ENCODE measurements at regions not wholly inside any gene's neighbourhood (a gene's known extent, or its start where the extent isn't known, plus 50 kb on each side); places are given as distances from the start of the nearest gene placed in this dataset.
A peak's percentile ranks its signal among the peaks of the same experiment; 100 is the strongest.

DNA sequence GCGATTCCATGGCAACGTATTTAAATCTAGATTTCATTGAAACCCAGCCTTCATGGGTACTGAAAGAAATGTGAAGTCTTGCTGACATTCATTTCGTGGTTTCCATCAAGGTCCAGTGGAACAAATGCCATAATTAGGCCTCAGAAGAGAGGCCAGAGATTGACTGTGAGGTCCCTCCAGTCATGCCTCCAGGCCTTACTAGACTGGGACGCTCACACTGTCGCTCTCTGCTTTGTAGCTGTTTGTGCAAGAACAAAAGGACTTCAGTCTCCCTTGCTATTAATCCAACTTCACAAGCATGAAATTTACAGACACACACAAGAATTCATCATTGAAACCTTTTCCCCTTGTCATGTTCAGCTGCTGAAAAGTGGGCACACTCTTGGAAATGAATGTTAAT, 180.4 kb upstream of the FOXD3 start:
- Histone ChIP-seq H3K27me3 (ENCODE audit: control insufficient read depth, insufficient read depth) (no peaks in the 10 kb centered on the region), H3K9me3 (ENCODE audit: control insufficient read depth, low read length) (no peaks in the 10 kb centered on the region), H3K27ac (ENCODE audit: low read length) (no peak overlapping the region), H3K4me3 (ENCODE audit: low read length) (no peak overlapping the region), H3K4me1 (ENCODE audit: control insufficient read depth, insufficient read depth, low read length) (no peaks in the 10 kb centered on the region)
- WGBS, result 79% methylated on average over 5 of the region's 5 CpGs
- intact Hi-C loops (cut with DNase I), result no loop called here
- no peak for DNase-seq
- no peak for ATAC-seq

- Histone ChIP-seq H3K9me3 (ENCODE audit: control insufficient read depth, low read length) (no peaks in the 10 kb centered on the region), H3K27me3 (ENCODE audit: control insufficient read depth, insufficient read depth) (no peaks in the 10 kb centered on the region), H3K4me3 (ENCODE audit: low read length) (no peak overlapping the region), H3K27ac (ENCODE audit: low read length) (no peak overlapping the region), H3K4me1 (ENCODE audit: control insufficient read depth, insufficient read depth, low read length) (no peaks in the 10 kb centered on the region)
- intact Hi-C loops (cut with DNase I), result no loop called here
- DNase-seq (no peak), ATAC-seq (no peak)
Measured at GRCh38 chr1:63143482-63143881, 178.9 kb upstream of the FOXD3 start.

DNA sequence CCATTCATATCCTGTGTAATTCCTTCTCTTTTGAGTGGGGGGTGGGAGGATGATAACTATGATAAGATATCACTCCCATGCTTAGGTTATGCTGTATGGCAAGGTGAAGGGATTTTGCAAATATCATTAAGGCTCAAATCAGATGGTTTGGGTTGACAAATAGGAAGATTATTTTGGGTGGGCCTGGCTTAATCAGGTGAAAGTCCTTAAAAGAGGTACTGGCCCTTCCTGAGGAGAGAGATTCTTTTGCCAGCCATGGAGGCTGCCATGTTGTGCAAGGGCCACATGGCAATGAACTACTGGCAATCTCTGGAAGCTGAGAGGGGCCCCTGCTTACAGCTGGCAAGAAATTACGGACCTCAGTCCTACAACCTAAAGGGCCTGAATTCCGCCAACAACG, 174.6 kb upstream of the FOXD3 start:
- Histone ChIP-seq H3K4me1 (ENCODE audit: control insufficient read depth, insufficient read depth, low read length) (no peaks in the 10 kb centered on the region), H3K4me3 (ENCODE audit: low read length) (no peak overlapping the region), H3K9me3 (ENCODE audit: control insufficient read depth, low read length) (no peaks in the 10 kb centered on the region), H3K27ac (ENCODE audit: low read length) (no peak overlapping the region), H3K27me3 (ENCODE audit: control insufficient read depth, insufficient read depth) (no peaks in the 10 kb centered on the region)
- intact Hi-C loops (cut with DNase I), result no loop called here
- ATAC-seq (no peak), DNase-seq (no peak)
- 93% methylated on average over 3 of the region's 3 CpGs for WGBS

DNA sequence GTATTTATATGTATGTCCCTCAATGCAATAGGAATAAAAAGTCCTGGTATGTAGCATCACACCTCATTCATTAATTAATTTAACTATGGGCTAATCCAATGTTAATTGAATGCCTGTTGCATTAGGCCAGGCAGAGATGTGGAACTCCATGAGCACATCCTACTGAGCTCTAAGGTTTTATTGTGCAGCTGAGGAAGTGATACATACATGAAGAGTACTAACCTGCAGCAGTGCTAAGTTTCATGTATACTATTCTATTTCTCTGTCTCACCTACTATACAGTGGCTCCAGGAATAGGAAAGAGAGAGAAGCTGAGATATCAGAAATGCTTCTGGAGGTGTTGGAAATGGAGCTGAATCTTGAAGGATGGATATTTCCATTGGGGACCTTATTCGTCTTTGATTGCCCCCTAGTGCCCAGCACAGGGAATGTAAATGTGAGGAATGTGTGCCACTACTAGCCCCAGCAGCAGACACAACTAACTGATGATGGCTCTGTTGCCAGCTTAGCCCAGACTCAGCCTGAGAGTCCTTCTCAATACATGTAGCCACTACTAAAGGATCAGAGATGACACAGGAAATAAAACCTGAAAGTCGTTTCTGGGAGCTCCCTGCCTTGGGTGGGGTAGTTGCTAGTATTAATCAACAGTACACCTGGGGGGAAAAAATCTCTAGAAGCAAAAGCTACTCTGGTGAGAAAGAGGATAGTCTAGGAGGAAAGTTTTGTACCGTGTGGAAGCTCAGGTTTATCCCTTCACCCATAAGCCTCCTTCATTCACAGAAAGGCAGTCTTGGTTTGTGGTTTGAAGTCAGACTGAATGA, 173.3 kb upstream of the FOXD3 start:
- no peak overlapping the region for H3K27ac ChIP-seq (ENCODE audit: low read length)
- no peaks in the 10 kb centered on the region for H3K9me3 ChIP-seq (ENCODE audit: control insufficient read depth, low read length)
- H3K27me3 ChIP-seq (ENCODE audit: control insufficient read depth, insufficient read depth), result no peaks in the 10 kb centered on the region
- intact Hi-C loops (cut with DNase I), result no loop called here
- ATAC-seq, result no peak
- peak in 1 of 3 donors; percentile 21 for DNase-seq
- H3K4me3 ChIP-seq (ENCODE audit: low read length), result no peak overlapping the region
- WGBS, result 21% methylated on average over 3 of the region's 3 CpGs
- no peaks in the 10 kb centered on the region for H3K4me1 ChIP-seq (ENCODE audit: control insufficient read depth, insufficient read depth, low read length)

- H3K27ac ChIP-seq (ENCODE audit: low read length), result no peak overlapping the region
- ATAC-seq (no peak), DNase-seq (no peak)
- 58% methylated on average over 3 of the region's 3 CpGs for WGBS
- no peaks in the 10 kb centered on the region for H3K4me1 ChIP-seq (ENCODE audit: control insufficient read depth, insufficient read depth, low read length)
- intact Hi-C loops (cut with DNase I), result no loop called here
- no peak overlapping the region for H3K4me3 ChIP-seq (ENCODE audit: low read length)
- H3K9me3 ChIP-seq (ENCODE audit: control insufficient read depth, low read length), result no peaks in the 10 kb centered on the region
- H3K27me3 ChIP-seq (ENCODE audit: control insufficient read depth, insufficient read depth), result no peaks in the 10 kb centered on the region
Measured at GRCh38 chr1:63152572-63152971, 169.8 kb upstream of the FOXD3 start.

DNA sequence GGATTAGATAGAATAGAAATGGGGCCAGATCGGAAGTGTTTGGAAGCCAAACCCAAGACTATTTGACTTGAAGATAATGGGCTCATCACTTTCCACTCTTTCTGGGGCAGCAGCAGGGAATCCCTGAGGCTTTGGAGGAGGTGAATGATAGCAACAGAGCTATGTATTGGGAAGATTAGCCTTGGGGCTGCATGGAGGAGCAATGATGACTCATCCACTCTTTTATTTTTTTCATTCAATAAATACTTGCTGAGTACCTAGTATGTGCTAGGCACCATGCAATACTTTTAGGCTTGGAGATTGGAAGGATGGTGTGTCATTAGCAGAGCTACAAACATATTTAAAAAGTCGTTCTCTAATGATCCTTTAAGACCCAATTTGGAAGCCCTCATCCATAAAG, 166.9 kb upstream of the FOXD3 start:
- Histone ChIP-seq H3K4me3 (ENCODE audit: low read length) (no peak overlapping the region), H3K27ac (ENCODE audit: low read length) (no peak overlapping the region), H3K9me3 (ENCODE audit: control insufficient read depth, low read length) (no peaks in the 10 kb centered on the region), H3K27me3 (ENCODE audit: control insufficient read depth, insufficient read depth) (no peaks in the 10 kb centered on the region), H3K4me1 (ENCODE audit: control insufficient read depth, insufficient read depth, low read length) (no peaks in the 10 kb centered on the region)
- intact Hi-C loops (cut with DNase I), result no loop called here
- DNase-seq (no peak), ATAC-seq (no peak)
- 53% methylated on average over 2 of the region's 2 CpGs for WGBS

DNA sequence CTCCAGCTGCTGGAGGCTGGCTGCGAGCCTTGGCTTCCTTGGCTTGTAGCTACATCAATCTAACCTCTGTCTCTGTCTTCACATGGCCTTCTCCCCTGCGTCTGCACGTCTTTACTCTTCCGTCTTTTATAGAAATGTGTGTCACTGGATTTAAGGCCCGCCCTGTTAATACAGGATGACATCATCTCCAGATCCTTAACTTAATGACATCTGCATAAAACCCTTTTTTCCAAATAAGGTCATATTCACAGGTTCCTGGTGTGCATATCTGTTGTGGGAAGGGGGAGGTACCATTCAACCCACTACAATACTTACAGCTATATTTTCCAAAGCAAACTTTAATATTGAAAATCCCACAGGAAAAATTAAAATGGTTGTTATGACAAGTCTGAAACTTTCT, 165.3 kb upstream of the FOXD3 start:
- H3K9me3 ChIP-seq (ENCODE audit: control insufficient read depth, low read length), result no peaks in the 10 kb centered on the region
- no peaks in the 10 kb centered on the region for H3K27me3 ChIP-seq (ENCODE audit: control insufficient read depth, insufficient read depth)
- ATAC-seq, result no peak
- 88% methylated on average over 5 of the region's 5 CpGs for WGBS
- H3K27ac ChIP-seq (ENCODE audit: low read length), result no peak overlapping the region
- H3K4me3 ChIP-seq (ENCODE audit: low read length), result no peak overlapping the region
- H3K4me1 ChIP-seq (ENCODE audit: control insufficient read depth, insufficient read depth, low read length), result no peaks in the 10 kb centered on the region
- DNase-seq, result no peak
- intact Hi-C loops (cut with DNase I), result no loop called here

DNA sequence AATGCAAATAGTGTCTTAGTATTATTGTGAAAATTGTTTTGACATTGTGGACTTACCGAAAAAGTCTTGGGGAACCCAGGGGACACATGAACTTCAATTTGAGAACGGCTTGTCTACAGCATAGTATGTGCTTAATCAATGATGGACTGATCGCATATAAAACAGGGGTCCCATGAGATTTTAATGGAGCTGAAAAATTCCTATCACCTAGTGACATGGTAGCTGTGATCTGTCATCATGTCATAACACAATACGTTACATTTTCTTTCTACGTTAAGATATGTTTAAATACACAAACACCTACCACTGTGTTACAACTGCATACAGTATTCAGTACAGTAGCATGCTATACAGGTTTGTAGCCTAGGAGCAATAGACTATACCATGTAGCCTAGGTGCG, 153.3 kb upstream of the FOXD3 start:
- 73% methylated on average over 6 of the region's 6 CpGs for WGBS

DNA sequence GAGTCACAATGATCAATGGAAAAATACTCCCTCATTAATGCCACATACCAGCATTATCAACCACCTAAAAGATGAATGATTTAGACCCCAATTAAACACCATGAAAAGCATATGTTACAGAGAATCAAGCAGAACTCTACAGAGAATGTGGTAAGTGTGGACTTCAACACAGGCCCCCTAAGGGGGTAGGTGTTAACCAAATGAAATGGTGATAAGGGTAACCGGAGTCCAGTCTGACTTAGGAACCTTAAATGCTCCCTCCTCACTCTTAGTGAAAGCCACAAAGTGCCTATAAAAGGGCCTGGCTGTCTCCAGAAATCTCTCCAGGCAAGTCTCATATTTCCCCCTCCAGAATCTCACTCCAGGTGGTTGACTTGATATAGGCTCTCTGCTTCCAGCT, 149.2 kb upstream of the FOXD3 start:
- 12% methylated on average over 1 of the region's 1 CpG for WGBS
- intact Hi-C loops (cut with DNase I), result no loop called here
- Histone ChIP-seq H3K4me3 (ENCODE audit: low read length) (no peak overlapping the region), H3K9me3 (ENCODE audit: control insufficient read depth, low read length) (no peaks in the 10 kb centered on the region), H3K27me3 (ENCODE audit: control insufficient read depth, insufficient read depth) (no peaks in the 10 kb centered on the region), H3K4me1 (ENCODE audit: control insufficient read depth, insufficient read depth, low read length) (no peaks in the 10 kb centered on the region), H3K27ac (ENCODE audit: low read length) (no peak overlapping the region)
- no peak for ATAC-seq
- no peak for DNase-seq

More for the DNA sequence above, 153.3 kb upstream of the FOXD3 start:
- intact Hi-C loops (cut with DNase I), result no loop called here
- Histone ChIP-seq H3K4me1 (ENCODE audit: control insufficient read depth, insufficient read depth, low read length) (no peaks in the 10 kb centered on the region), H3K27me3 (ENCODE audit: control insufficient read depth, insufficient read depth) (no peaks in the 10 kb centered on the region), H3K4me3 (ENCODE audit: low read length) (no peak overlapping the region), H3K27ac (ENCODE audit: low read length) (no peak overlapping the region), H3K9me3 (ENCODE audit: control insufficient read depth, low read length) (no peaks in the 10 kb centered on the region)
- DNase-seq, result no peak
- no peak for ATAC-seq

DNA sequence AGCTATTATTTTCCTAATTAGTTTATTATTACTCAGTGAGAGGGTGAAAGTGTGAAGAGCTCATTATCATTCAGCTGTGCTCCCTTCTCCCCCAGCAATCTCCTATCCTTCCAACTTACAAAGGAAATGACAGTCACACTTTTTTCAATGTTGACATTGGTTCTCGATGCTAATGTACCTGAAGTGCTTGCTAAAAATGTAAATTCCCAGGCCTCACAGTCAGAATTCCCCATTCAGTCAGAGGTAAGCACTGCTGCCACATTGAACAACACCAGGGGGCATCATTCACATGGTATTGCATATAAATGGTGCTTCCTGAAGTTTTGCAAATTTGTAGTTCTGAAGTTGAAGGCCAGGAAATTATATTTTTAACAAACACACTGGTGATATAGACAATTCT, 132.7 kb upstream of the FOXD3 start:
- DNase-seq (no peak), ATAC-seq (no peak)
- Histone ChIP-seq H3K4me3 (ENCODE audit: low read length) (no peak overlapping the region), H3K9me3 (ENCODE audit: control insufficient read depth, low read length) (no peaks in the 10 kb centered on the region), H3K27ac (ENCODE audit: low read length) (no peak overlapping the region), H3K27me3 (ENCODE audit: control insufficient read depth, insufficient read depth) (no peaks in the 10 kb centered on the region), H3K4me1 (ENCODE audit: control insufficient read depth, insufficient read depth, low read length) (no peaks in the 10 kb centered on the region)
- intact Hi-C loops (cut with DNase I), result no loop called here
- WGBS, result 11% methylated on average over 1 of the region's 1 CpG

GRCh38 chr1:63190171-63190570, 132.2 kb upstream of the FOXD3 start:
- Histone ChIP-seq H3K4me3 (ENCODE audit: low read length) (no peak overlapping the region), H3K9me3 (ENCODE audit: control insufficient read depth, low read length) (no peaks in the 10 kb centered on the region), H3K4me1 (ENCODE audit: control insufficient read depth, insufficient read depth, low read length) (no peaks in the 10 kb centered on the region), H3K27me3 (ENCODE audit: control insufficient read depth, insufficient read depth) (no peaks in the 10 kb centered on the region), H3K27ac (ENCODE audit: low read length) (no peak overlapping the region)
- ATAC-seq, result no peak
- no peak for DNase-seq
- intact Hi-C loops (cut with DNase I), result no loop called here
- WGBS, result 45% methylated on average over 2 of the region's 2 CpGs

GRCh38 chr1:63198871-63199394, 123.4 kb upstream of the FOXD3 start:
- DNase-seq, result no peak
- ATAC-seq, result no peak
- Histone ChIP-seq H3K9me3 (ENCODE audit: control insufficient read depth, low read length) (no peaks in the 10 kb centered on the region), H3K4me3 (ENCODE audit: low read length) (no peak overlapping the region), H3K27me3 (ENCODE audit: control insufficient read depth, insufficient read depth) (no peaks in the 10 kb centered on the region), H3K4me1 (ENCODE audit: control insufficient read depth, insufficient read depth, low read length) (no peaks in the 10 kb centered on the region), H3K27ac (ENCODE audit: low read length) (no peak overlapping the region)
- intact Hi-C loops (cut with DNase I), result no loop called here
- WGBS, result 32% methylated on average over 7 of the region's 7 CpGs

Measured in right cardiac atrium (tissue), 5 donors.